Breast epithelium (tissue), 3 donors: ENCODE measurements at regions not wholly inside any gene's neighbourhood (a gene's known extent, or its start where the extent isn't known, plus 50 kb on each side); places are given as distances from the start of the nearest gene placed in this dataset.

Experiments used
- CTCF ChIP-seq, 3 donors: fragments of 450-650 bp; IDR thresholded peaks; one replicate each; pipeline ENCODE4 v1.5.1; 2016 to 2017; ENCODE audit warnings: antibody characterized with exemption in 3 of 3, mild to moderate bottlenecking in 3 of 3, moderate library complexity in 3 of 3
- POLR2AphosphoS5 ChIP-seq, 3 donors: sonication (generic); formaldehyde crosslinking; IDR thresholded peaks; one replicate each; pipeline ENCODE4 v1.6.1; 2017; ENCODE audit warnings: antibody characterized with exemption in 3 of 3

- TF ChIP-seq CTCF (IDR thresholded peaks at IDR 0.05), result no peak
- TF ChIP-seq POLR2AphosphoS5 (IDR thresholded peaks at IDR 0.05), result no peak
These were observed 578.7 kb downstream of the MAFB start for GRCh38 chr20:40110311-40110831.
